Duodenal mucosa (tissue), 2 donors: ENCODE measurements at regions not wholly inside any gene's neighbourhood (a gene's known extent, or its start where the extent isn't known, plus 50 kb on each side); places are given as distances from the start of the nearest gene placed in this dataset.
"Not testable (repeated sequence)": the region's sequence is repeated elsewhere in the genome, so short reads cannot be mapped to it uniquely, and the experiment has no call there.

Experiments used
- H3K27ac ChIP-seq: one replicate; pipeline ENCODE4 v1.7.0; 2013; ENCODE audit warnings: low read depth, low read length
- H3K27me3 ChIP-seq, 2 donors: one replicate each; pipeline ENCODE4 v1.7.0; 2013; ENCODE audit warnings: low read length in 2 of 2, control low read depth in 1 of 2; ENCODE audit not compliant: insufficient read depth in 2 of 2, control insufficient read depth in 1 of 2
- H3K36me3 ChIP-seq, 2 donors: one replicate each; pipeline ENCODE4 v1.7.0; 2013; ENCODE audit warnings: low read length in 2 of 2, control low read depth in 1 of 2; ENCODE audit not compliant: insufficient read depth in 2 of 2, control insufficient read depth in 1 of 2
- H3K4me1 ChIP-seq, 2 donors: one replicate each; pipeline ENCODE4 v1.7.0; 2013; ENCODE audit warnings: low read length in 2 of 2, control low read depth in 1 of 2; ENCODE audit not compliant: insufficient read depth in 2 of 2, control insufficient read depth in 1 of 2
- H3K4me3 ChIP-seq, 2 donors: one replicate each; pipeline ENCODE4 v1.7.0; 2013; ENCODE audit warnings: low read length in 2 of 2, low read depth in 1 of 2
- H3K9ac ChIP-seq, 2 donors: one replicate each; pipeline ENCODE4 v1.7.0; 2013; ENCODE audit warnings: low read length in 2 of 2, low read depth in 1 of 2
- H3K9me3 ChIP-seq, 2 donors: one replicate each; pipeline ENCODE4 v1.7.0; 2013; ENCODE audit warnings: low read length in 2 of 2, control low read depth in 1 of 2; ENCODE audit not compliant: control insufficient read depth in 1 of 2

- Histone ChIP-seq H3K27me3 (no peaks in the 10 kb centered on the region), H3K9me3 (no peaks in the 10 kb centered on the region), H3K4me1 (peaks cover 8 to 35% of the 10 kb centered on the region in 2 donors), H3K4me3 (no peak overlapping the region), H3K27ac (no peak overlapping the region), H3K36me3 (no peaks in the 10 kb centered on the region), H3K9ac (no peak overlapping the region)
Measured at GRCh38 chr6:139887275-139887674, 512.8 kb upstream of the CITED2 start.

- no peaks in the 10 kb centered on the region for H3K9me3 ChIP-seq
- no peaks in the 10 kb centered on the region for H3K27me3 ChIP-seq
- H3K4me3 ChIP-seq = no peak overlapping the region
- peaks cover 14 to 40% of the 10 kb centered on the region in 2 donors for H3K4me1 ChIP-seq
- no peaks in the 10 kb centered on the region for H3K36me3 ChIP-seq
- no peak overlapping the region for H3K27ac ChIP-seq
- H3K9ac ChIP-seq = no peak overlapping the region
Measured at GRCh38 chr6:139886396-139886795, 511.9 kb upstream of the CITED2 start.

- peaks cover 14 to 40% of the 10 kb centered on the region in 2 donors for H3K4me1 ChIP-seq
- H3K9me3 ChIP-seq = no peaks in the 10 kb centered on the region
- H3K9ac ChIP-seq = no peak overlapping the region
- no peak overlapping the region for H3K27ac ChIP-seq
- no peak overlapping the region for H3K4me3 ChIP-seq
- no peaks in the 10 kb centered on the region for H3K27me3 ChIP-seq
- H3K36me3 ChIP-seq = no peaks in the 10 kb centered on the region
Measured at GRCh38 chr6:139885909-139886308, 511.5 kb upstream of the CITED2 start.

GRCh38 chr6:139883776-139884175, 509.3 kb upstream of the CITED2 start:
- H3K9ac ChIP-seq = no peak overlapping the region
- peak overlapping the region; percentile 34 for H3K27ac ChIP-seq
- H3K36me3 ChIP-seq = no peaks in the 10 kb centered on the region
- H3K9me3 ChIP-seq = no peaks in the 10 kb centered on the region
- H3K4me3 ChIP-seq = no peak overlapping the region
- peaks cover 14 to 40% of the 10 kb centered on the region in 2 donors for H3K4me1 ChIP-seq
- H3K27me3 ChIP-seq = no peaks in the 10 kb centered on the region

GRCh38 chr6:139882977-139883728, 508.7 kb upstream of the CITED2 start:
- Histone ChIP-seq H3K36me3 (no peaks in the 10 kb centered on the region), H3K4me3 (no peak overlapping the region), H3K27me3 (no peaks in the 10 kb centered on the region), H3K4me1 (peaks cover 14 to 40% of the 10 kb centered on the region in 2 donors), H3K27ac (peak overlapping the region; percentile 34), H3K9me3 (no peaks in the 10 kb centered on the region), H3K9ac (no peak overlapping the region)

GRCh38 chr6:139882234-139882633, 507.8 kb upstream of the CITED2 start:
- Histone ChIP-seq H3K36me3 (no peaks in the 10 kb centered on the region), H3K4me1 (peaks cover 14 to 35% of the 10 kb centered on the region in 2 donors), H3K27ac (no peak overlapping the region), H3K4me3 (no peak overlapping the region), H3K27me3 (no peaks in the 10 kb centered on the region), H3K9me3 (no peaks in the 10 kb centered on the region), H3K9ac (peak overlapping the region in 1 of 2 donors; percentile 44)

- no peak overlapping the region for H3K4me3 ChIP-seq
- no peaks in the 10 kb centered on the region for H3K9me3 ChIP-seq
- no peaks in the 10 kb centered on the region for H3K36me3 ChIP-seq
- H3K27ac ChIP-seq = no peak overlapping the region
- H3K4me1 ChIP-seq = peaks cover 14 to 35% of the 10 kb centered on the region in 2 donors
- H3K27me3 ChIP-seq = no peaks in the 10 kb centered on the region
- H3K9ac ChIP-seq = peak overlapping the region in 1 of 2 donors; percentile 44
Measured at GRCh38 chr6:139881728-139882211, 507.3 kb upstream of the CITED2 start.

GRCh38 chr6:139881236-139881635, 506.8 kb upstream of the CITED2 start:
- Histone ChIP-seq H3K9me3 (no peaks in the 10 kb centered on the region), H3K36me3 (no peaks in the 10 kb centered on the region), H3K9ac (no peak overlapping the region), H3K4me3 (no peak overlapping the region), H3K4me1 (peaks cover 14 to 32% of the 10 kb centered on the region in 2 donors), H3K27ac (no peak overlapping the region), H3K27me3 (no peaks in the 10 kb centered on the region)

- Histone ChIP-seq H3K9me3 (no peaks in the 10 kb centered on the region), H3K27ac (no peak overlapping the region), H3K36me3 (no peaks in the 10 kb centered on the region), H3K4me3 (no peak overlapping the region), H3K4me1 (peaks cover 14 to 25% of the 10 kb centered on the region in 2 donors), H3K9ac (no peak overlapping the region), H3K27me3 (no peaks in the 10 kb centered on the region)
Measured at GRCh38 chr6:139879823-139880356, 505.4 kb upstream of the CITED2 start.

GRCh38 chr6:139879241-139879640, 504.8 kb upstream of the CITED2 start:
- not testable (repeated sequence) for H3K9ac ChIP-seq, H3K27ac ChIP-seq

More at GRCh38 chr6:139879241-139879640, 504.8 kb upstream of the CITED2 start:
- not testable (repeated sequence) for H3K9me3 ChIP-seq, H3K36me3 ChIP-seq, H3K27me3 ChIP-seq, H3K4me3 ChIP-seq
- peaks cover 14 to 20% of the 10 kb centered on the region in 2 donors for H3K4me1 ChIP-seq
